NOMO-1 treated with dmso at 0.1 percent for 144 hours (cell line): ENCODE measurements at regions not wholly inside any gene's neighbourhood (a gene's known extent, or its start where the extent isn't known, plus 50 kb on each side); places are given as distances from the start of the nearest gene placed in this dataset.

ENCODE experiments used
- DNase-seq: peaks from one replicate; lab custom pipeline; 2025; ENCODE audit not compliant: unreplicated experiment; lab: John Stamatoyannopoulos, UW

DNA sequence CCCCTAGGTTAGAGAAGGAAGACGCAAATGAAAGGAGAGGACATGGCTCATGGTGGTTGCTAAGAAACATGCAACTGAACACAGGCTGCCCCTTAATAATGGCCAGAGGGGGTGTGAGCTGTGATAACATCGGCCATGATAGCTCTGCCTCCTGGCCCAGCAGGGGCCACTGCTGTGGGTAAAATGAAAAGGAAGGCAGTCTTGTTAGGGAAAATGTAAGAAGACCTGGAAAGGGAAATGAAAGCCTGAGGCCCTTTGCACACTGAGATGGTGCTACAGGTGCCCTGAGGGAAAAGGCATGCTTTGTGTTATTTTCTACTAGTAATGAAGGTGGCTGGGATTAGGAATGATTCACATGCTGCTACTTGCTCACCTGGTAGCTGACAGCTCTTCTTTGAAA lies 123.6 kb upstream of the MID1 start:
- no peak for DNase-seq

DNA sequence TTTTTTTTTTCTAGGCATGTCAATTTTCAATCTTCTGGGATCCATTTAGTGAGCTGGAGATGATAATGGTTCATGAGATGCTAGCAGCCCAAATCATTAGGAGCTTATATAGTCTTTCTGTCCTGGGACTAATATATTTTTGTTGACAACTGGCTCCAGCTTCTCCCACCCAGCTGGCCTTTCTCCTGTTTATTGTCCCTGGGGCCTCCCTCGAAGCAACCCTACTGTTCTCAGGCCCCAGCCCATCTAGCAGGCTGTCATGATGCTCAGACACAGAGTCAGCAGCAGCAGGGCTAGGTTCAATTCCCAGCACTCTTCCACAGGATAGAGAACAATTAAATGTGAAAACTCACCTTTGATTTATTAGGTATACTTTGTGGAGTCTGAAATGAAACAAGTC lies 127.6 kb upstream of the MID1 start:
- no peak for DNase-seq

DNA sequence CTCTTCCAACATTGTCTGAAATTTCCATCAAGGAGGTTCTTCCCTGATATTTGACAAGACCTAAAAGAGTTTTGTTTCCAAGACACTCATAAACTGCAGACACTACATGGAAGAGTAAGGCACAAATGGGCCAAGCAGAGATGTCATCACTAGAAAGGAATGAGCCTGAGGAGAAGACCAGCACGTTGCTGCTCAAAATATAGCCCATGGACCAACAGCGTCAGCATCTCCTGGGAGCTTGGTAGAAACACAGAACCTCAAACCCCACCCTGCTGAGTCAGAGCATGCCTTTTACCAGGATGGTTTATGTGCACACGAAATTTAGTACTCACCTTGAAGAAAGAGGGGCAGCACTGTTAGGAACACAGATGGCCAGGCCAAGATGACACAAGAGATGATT lies 128.7 kb upstream of the MID1 start:
- no peak for DNase-seq

DNA sequence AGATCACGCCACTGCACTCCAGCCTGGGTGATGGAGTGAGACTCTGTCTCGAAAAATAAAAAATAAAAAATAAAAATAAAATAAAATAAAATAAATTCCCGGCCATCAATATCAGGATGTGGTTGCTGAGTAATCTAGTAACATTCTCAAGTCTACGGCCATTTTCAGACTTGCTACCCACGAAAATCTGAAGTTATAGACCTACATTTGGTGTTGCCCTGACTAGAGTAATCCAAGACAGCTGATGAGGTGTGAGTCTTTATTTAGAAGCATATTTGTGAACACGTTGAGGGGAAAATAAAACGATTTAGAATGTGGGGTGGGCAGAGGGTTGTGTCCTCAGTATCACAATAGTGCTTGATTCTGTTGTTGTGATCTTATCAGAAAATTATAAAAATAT lies 130.2 kb upstream of the MID1 start:
- DNase-seq, result no peak

DNA sequence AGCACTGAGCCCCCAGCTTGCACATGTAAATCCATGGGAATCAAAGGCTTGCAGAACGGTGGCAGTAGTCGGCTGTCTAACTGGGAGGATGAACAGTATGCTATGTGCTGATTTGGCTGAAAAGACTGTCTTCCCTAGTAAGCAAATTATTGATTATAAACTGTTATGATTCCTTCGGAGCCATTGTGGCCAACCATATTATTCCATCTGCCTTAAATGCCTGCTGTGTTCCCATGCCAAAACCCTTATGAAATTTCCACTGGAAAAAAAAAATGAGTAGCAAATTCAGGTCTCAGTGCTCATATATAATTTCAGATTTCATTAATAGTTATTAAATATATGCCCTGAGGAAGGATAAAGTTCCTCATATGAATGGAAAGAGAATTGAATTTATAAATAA lies 132.7 kb upstream of the MID1 start:
- no peak for DNase-seq

DNA sequence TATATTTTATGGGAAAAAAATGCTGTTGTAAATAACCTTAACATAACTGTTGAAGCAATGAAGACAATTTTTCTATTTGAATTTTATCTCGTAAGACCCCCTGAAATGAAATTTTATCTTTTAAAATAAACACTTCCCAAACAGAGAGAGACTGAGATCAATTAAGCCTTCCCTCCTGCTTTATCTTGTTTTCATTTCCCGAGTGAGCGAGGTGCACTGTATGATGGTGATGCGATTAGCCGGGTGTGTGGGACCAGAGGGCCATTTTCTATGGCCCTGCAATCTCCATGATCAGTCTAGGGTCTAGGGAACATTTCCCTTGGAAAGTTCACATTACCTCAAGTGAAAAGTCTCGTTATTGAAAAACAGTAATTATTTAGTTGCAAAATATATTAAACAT lies 134.1 kb upstream of the MID1 start:
- DNase-seq, result no peak

DNA sequence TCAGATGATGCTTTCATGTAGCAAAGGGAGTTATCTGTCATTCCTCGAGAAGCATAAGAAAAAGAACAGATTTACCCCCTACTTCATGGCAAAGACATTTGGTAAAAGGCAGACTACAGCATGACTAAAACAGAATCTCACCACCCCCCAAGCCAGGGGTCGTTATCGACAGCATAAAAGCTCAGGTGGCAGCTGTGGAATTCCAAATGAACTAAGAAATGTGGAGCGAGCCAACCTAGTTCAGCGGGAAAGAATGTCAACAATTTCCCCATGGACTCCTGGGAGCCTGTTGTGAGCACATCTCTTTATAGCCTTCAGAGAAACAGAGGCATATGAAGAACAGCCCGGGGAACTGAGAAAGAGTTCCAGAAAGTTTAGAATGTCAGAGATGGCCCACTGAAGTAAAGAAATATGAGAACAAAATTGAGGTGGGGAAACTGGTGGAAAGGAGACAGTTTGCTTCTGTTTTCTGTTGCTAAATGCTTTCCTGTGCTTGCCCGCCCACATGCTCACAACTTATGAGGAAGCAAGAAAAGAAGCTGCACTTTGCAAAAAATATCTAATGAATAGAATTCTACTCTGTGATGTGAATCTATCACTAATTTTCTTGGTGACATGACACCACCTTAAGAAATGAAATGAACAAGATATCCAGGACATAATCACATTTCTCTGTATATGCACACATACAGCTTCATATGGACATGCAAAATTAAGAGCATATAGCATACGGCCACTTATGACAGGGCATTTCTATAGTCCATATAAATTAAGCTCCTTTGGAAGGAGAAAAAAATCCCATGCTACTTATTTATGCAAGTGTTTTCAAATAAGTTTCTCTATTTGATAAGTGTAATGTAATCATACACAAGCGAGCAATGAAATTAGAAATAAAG lies 135.3 kb upstream of the MID1 start:
- peak; percentile 17 for DNase-seq

DNA sequence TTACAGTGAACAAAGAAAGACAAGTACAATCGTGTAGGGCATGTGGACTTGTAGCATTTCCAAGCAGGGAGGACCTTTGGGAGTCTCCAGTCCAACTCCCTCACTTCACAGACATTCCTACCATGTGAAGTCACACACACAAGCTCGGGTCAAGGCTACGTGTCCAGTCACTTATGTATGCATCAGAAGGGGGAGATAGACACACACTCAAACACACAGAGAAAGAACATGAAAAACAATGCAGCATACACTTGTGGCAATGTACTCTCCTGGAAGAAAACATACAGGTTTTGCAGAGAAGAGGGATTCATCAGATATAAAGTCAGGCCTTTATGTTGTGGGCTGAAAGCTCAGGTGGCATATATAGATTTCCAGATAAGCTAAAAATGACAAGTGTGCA lies 136.1 kb upstream of the MID1 start:
- DNase-seq, result no peak

DNA sequence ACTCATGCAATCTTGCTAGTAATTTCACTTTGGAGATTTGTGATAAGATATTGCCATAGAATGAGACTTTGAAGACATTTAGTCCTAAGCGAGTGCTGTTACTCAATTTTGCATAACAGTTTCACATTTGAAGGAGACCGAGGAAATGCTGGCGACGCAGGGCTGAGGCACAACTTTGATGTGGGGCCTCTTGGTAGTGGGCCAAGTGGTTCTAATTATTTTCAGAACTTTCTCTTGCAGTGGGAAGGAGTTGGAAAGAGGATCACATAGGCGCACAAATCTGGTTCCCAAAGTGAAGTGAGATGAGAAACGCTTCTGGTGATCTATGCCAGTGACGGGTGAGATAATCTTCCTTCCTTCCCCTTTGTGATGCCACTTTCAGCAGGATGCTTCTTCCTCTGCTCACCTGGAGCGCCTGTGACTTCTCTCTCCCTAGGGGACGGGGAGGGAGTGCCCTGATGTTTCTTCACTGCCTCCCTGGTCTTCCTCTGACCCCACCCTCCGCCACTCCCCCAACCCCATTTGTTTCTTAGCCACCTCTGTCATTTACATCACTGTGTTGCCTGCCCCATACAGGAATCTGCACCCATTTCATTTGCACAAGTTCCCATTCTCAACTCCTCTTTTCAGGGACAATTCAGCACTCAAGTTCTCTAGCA lies 138.9 kb upstream of the MID1 start:
- no peak for DNase-seq

DNA sequence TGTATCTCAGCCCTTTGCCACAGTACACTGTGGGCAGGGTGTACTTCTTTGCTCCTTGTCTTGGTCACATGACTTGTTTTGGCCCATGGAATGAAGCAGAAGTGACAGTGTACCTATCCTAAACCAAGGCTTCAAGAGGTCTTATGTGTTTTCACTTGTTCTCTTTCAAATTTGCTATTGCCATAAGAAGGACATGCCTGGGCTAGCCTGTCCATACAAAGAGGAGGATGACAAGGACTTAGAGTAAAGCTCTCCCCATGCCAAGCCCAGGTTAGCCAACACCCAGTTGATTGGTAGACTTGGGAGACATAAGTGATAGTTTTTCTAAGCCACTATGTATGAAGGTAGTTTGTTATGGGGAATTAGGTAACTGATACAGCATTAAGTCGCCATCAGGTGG lies 141.1 kb upstream of the MID1 start:
- DNase-seq, result no peak

DNA sequence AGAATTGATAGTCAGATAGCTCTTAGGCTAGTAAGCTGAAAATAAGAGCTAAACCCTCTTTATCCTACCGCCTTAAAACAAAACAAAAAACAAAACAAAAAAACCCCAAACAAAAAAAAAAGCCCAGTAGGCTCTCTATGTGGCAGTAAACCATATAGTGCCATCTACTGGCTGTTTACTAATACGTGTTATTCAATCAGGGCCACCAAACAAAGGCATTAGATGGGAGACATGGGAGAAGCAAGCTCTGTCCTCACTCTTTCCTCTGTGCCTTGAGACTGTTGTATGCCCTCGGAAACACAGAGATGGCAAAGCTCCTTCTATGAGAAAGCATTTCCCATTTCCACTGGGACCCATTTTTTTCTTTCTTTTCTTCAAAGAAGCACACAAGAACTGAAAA lies 148.8 kb upstream of the MID1 start:
- no peak for DNase-seq

DNA sequence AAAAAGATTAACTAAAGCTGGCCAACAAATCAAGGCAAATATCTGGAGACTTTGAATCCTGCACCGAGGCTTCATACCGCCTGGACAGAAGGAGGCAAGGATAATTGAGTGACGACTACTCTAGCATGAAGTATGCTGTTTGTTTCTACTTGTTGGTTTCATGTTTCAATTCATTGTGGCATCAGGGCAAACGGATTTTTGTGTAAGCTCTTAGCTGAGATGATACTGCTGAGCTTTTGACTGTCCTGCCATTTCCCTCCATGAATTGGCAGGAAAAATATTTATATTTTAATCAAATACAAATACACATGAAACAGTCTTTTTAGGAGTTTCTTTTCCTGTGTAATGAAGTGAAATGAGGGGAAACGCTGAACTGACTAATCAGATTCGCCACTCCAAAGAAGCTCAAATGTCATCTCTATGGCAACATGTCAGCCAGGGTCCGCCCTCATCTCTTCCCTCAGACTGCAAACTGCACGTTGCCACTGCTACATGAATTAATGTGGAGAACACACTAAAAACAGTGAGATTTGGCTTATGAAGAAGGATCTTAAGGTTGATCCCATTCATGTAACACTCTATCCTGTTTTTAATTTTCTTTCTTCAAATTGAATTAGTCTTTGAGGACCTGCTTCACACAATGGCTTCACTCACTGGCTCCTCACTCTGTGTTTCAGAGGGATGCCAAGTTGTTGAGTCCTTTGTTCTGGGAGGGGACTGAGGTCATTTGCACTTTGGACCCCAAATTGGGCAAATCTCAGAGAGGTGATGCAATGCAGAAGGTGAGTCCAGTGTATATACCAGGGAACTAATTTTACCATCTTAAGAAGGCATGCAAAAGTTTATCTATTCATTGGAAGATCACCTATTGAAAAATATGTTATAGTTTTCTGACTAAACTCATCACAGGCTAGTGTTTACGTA lies 149.6 kb upstream of the MID1 start:
- no peak for DNase-seq

DNA sequence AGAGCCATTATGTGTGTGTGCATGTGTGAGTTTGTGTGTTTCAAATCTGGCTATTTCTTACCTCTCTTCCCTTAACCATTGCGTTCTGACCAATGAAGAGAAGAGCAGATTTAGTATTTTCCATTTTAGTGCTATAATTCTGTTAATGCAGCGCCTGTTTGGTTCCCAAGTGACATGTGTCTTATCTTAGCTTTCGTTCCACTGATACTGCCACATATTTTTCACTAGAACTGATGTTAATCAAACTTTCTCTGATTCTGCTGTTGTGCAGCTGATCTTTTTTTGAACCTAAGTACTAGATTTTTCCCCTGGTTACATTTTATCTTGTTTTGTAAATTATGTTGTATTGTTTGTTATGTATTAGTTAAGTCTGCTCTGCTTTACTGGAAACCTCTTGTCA lies 152.9 kb upstream of the MID1 start:
- no peak for DNase-seq

DNA sequence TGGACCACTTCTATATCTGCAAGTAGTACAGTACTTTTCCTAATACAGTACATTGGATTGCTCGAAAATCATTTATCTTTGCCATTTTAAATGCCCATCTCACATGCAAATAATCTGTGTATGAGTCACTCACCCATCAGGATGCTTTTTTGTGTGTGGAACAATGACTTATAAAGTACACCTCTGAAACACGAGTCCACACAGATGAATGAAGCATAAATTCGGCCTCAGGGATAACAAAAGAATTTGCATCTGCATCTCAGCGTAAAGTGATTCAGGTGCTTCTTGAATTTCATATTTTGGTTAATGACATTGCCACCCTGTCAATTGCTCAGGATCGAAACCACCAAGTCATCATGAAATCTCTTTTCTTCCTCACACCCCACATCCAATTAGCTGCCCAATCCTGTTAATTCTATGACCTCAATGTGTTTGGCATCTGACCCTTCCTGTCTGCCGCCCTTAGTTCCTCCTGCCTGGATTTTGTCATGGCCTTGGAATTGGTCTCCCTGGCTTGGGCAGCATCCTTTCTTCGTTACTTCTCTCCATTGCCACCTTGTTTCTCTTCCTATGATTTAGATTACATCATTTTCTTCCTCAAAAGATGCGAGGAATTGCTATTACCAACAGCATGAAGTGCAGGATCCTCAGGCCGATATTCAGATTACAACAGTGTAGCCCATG lies 161.6 kb upstream of the MID1 start:
- no peak for DNase-seq

DNA sequence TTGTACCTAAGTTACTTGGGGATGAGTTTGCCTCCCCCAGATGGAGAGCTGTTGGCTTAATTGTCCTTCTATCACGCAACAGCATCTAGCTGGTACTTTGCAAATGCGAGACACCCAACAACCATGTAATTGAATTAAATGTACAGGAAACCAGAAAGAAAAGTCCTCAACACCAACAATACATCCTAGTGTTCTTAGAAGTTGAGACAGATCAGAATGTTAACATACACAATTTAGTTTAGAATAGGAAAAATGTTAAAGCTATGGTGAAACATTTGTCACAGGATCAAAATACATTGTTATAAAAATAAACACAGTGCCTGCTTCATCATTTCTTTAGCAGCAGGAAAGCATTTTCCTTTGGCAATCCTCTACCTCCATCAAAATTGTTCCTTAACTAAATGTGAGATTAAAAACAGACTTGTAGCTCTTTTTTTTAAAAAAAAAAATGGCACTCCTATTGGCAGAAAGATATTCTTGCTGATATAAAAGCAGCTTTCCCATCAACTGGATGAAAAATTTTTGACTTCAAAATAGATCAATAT lies 163.1 kb upstream of the MID1 start:
- no peak for DNase-seq

DNA sequence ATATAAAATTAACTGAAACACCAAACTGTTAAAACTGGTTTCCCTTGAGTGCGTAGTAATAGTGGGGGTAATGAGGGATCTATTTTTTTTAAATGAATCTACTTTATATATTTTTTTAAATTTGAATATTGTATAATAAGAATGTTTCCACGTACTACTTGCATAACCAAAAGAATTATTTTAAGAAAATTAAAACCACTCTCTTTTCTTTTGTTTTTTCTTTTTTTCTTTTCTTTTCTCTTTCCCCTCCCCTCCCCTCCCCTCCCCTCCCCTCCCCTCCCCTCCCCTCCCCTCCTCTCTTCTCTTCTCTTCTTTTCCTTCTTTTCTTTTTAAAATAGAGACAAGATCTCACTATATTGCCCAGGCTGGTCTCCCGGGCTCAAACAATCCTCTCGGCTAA lies 166.9 kb upstream of the MID1 start:
- no peak for DNase-seq

DNA sequence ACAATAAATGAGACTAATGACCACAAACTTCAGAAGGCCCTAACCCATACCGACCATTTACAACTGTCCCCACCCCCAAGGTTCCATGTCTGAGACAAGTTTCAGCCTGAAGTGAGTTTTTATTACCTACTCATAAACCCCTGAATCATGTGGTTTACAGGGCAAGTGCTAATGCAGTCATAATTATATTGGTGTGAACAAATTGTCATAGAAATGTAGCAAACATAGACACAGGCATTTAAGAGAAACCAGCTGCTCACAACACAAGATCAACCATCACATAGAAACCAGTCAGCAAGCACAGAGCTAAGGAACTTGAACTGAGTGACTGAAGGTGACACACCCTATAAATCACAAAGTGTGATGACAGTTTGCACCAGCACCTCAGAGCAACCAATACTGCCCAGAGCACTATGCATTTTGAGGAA lies 173.8 kb upstream of the MID1 start:
- no peak for DNase-seq

DNA sequence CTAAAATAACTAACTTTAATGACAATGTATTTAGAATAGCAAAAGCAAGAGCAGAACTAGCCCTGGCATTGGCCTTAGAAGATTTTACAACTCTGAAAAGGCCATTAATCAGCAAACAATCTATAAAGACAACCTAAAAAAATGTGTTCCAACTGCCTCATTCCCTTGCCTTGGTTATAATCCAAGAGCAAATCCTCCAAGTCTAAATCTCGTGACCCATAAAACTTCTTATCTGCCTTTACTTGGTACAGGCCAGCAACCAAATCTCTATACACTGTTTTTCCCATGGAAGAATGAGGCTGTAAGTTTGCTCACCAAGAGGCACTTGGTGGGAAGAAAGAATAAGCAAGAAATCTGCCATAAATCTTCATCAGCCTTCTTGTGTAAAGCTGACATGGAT lies 175.3 kb upstream of the MID1 start:
- no peak for DNase-seq

DNA sequence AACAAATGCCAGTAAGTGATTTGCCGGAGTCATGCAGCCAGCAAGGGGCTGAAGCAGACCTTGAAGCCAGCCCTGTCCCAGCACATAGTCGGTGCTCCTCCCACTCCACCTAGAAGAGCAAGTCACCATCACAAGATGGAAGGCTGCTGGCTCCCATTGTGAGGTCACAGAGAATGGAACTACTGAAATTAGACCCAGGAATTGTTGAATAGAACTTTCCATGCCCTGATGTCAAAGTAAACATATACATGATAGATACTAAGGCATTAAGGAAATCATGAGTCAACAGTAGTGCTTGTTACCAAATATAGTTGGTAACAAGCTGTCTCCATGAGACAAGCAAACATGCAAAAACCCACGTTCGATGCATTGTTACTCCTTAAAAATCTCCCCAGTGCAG lies 177.1 kb upstream of the MID1 start:
- no peak for DNase-seq

DNA sequence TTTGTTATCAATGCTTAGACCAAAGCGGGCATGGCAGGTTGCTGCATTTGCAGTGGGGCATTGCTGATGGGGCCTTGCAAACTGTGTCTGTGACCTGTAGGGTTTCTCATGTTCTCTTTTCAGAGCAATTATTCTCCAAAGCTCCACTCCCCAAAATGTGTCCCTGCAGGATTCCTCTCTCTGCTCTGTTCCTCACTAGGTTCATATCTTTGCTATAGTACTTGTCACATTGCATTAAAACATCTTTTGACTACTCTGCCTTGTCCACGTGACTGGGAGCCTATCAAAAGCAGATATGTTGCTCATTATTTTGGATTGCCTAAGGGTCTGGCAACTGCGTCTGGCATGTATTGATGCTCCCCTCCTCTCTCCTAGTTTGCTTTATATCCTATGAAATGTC lies 177.7 kb upstream of the MID1 start:
- DNase-seq, result no peak

DNA sequence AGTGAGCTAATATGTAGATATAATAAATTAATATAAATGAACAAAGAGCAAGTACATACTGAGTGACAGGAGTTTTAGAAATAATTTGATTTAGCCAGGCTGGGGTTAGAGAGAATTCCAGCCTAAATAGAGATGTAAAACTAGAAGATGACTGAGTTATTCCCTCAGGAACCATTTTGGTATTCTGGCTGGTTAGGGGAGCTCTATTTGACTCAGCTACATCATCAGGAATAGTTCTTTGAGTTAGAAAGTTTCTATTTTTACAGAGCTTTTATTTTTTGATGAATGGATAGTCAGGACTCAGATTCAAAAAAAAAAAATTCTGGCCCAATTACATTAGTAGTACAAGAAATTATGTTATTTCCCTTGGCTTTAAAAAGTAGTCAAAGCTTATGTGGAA lies 180.4 kb upstream of the MID1 start:
- DNase-seq, result no peak
